ENCODE measurements at regions not wholly inside any gene's neighbourhood (a gene's known extent, or its start where the extent isn't known, plus 50 kb on each side); places are given as distances from the start of the nearest gene placed in this dataset.

DNA sequence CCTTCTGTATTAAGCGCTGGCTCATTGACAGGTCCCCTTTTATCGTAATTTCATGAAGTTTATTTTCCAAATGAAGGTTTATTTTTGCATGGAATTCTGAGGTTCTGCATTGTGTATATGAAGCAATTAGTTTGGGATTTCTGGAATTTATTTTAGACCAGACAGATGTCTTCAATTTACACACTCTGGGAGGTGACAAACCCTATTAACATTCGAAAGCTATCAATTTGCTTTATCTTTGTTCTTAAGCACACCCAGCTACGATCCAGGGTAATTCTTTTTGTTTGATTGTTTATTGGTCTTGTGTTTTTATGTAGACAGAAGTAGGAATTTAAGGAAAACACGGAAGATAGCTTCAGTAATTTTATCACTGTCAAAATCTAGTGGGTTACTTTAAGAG lies 264.6 kb downstream of the HS3ST3A1 start:
- TF ChIP-seq, protein P1, sequence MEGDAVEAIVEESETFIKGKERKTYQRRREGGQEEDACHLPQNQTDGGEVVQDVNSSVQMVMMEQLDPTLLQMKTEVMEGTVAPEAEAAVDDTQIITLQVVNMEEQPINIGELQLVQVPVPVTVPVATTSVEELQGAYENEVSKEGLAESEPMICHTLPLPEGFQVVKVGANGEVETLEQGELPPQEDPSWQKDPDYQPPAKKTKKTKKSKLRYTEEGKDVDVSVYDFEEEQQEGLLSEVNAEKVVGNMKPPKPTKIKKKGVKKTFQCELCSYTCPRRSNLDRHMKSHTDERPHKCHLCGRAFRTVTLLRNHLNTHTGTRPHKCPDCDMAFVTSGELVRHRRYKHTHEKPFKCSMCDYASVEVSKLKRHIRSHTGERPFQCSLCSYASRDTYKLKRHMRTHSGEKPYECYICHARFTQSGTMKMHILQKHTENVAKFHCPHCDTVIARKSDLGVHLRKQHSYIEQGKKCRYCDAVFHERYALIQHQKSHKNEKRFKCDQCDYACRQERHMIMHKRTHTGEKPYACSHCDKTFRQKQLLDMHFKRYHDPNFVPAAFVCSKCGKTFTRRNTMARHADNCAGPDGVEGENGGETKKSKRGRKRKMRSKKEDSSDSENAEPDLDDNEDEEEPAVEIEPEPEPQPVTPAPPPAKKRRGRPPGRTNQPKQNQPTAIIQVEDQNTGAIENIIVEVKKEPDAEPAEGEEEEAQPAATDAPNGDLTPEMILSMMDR (IDR thresholded peaks at IDR 0.05; ENCODE audit: insufficient read depth, low read length, poor library complexity, severe bottlenecking): no peak
- no peak for TF ChIP-seq EZH2phosphoT487 (conservative IDR thresholded peaks at IDR 0.05; ENCODE audit: low read length)

All from SU-DHL-6 (cell line).